SK-N-SH (cell line): ENCODE measurements at regions not wholly inside any gene's neighbourhood (a gene's known extent, or its start where the extent isn't known, plus 50 kb on each side); places are given as distances from the start of the nearest gene placed in this dataset.

Source experiments
- CTCF ChIA-PET: fragments of 300-600, 350-600 bp; formaldehyde crosslinking; extraction: SDS; loops from one replicate; lab custom pipeline; 2021; lab: Yijun Ruan, JAX
- POLR2A ChIA-PET: fragments of 350-600 bp; sonication (Branson Sonifier 250); formaldehyde crosslinking; extraction: SDS; loops from one replicate; lab custom pipeline; 2020; ENCODE audit warnings: antibody characterized with exemption, inconsistent platforms; lab: Yijun Ruan, JAX
- DNase-seq: peaks from one replicate; pipeline ENCODE4 v3.0.0; 2012
- H2AFZ ChIP-seq: fragments of 200-600 bp; sonication (generic); 2 replicates; pipeline ENCODE4 v1.8.1; 2016; ENCODE audit warnings: antibody characterized with exemption, mild to moderate bottlenecking, low read depth
- H3F3A ChIP-seq: fragments of 200-600 bp; sonication (generic); replicated peaks from 2 replicates; pipeline ENCODE3; 2016; ENCODE audit warnings: antibody characterized with exemption, mild to moderate bottlenecking; ENCODE audit not compliant: insufficient read depth
- H3K27ac ChIP-seq, 2 experiments: fragments of 200-500 bp in 1 of 2; fragments of 200-600 bp in 1 of 2; sonication (Bioruptor generic) in 1 of 2; sonication (generic), shearing (Covaris generic) in 1 of 2; 2 replicates each; pipeline versions ENCODE4 v1.5.1 to v1.6.1; 2014 to 2016; ENCODE audit warnings: low read depth in 2 of 2, inconsistent platforms in 1 of 2, low read length in 1 of 2, mild to moderate bottlenecking in 1 of 2, mixed read lengths in 1 of 2
- H3K27me3 ChIP-seq: fragments of 200-600 bp; sonication (generic), shearing (Covaris generic); 2 replicates; pipeline ENCODE4 v1.6.1; 2016; ENCODE audit warnings: mixed run types; ENCODE audit not compliant: insufficient read depth
- H3K36me3 ChIP-seq, 2 experiments: fragments of 200-500 bp in 1 of 2; fragments of 200-600 bp in 1 of 2; sonication (Bioruptor generic) in 1 of 2; sonication (generic) in 1 of 2; replicated peaks in 1 of 2; 2 replicates each; pipeline versions ENCODE3 to v1.5.1; 2014 to 2016; ENCODE audit warnings: low read length in 1 of 2, mild to moderate bottlenecking in 1 of 2; ENCODE audit not compliant: insufficient read depth in 2 of 2, control insufficient read depth in 1 of 2
- H3K4me1 ChIP-seq, 2 experiments: fragments of 200-500 bp in 1 of 2; fragments of 200-600 bp in 1 of 2; sonication (Bioruptor generic) in 1 of 2; sonication (generic), shearing (Covaris generic) in 1 of 2; 2 replicates each; pipeline versions ENCODE4 v1.5.1 to v1.6.1; 2014 to 2016; ENCODE audit warnings: low read depth in 1 of 2, low read length in 1 of 2, mixed run types in 1 of 2; ENCODE audit not compliant: insufficient read depth in 2 of 2, control insufficient read depth in 1 of 2
- H3K4me2 ChIP-seq: fragments of 200-600 bp; sonication (generic), shearing (Covaris generic); 2 replicates; pipeline ENCODE4 v1.6.1; 2017; ENCODE audit warnings: mixed run types
- H3K4me3 ChIP-seq, 2 experiments: fragments of 200-500 bp in 1 of 2; fragments of 200-600 bp in 1 of 2; sonication (Bioruptor generic) in 1 of 2; sonication (generic), shearing (Covaris generic) in 1 of 2; 2 replicates each; pipeline versions ENCODE4 v1.5.1 to v1.8.1; 2014 to 2016; ENCODE audit warnings: low read depth in 2 of 2, inconsistent platforms in 1 of 2, low read length in 1 of 2, mild to moderate bottlenecking in 1 of 2, mixed read lengths in 1 of 2, moderate library complexity in 1 of 2
- H3K79me2 ChIP-seq: fragments of 200-600 bp; sonication (generic); 2 replicates; pipeline ENCODE4 v1.8.1; 2017; ENCODE audit warnings: mild to moderate bottlenecking; ENCODE audit not compliant: insufficient read depth
- H3K9ac ChIP-seq: fragments of 200-600 bp; sonication (generic); 2 replicates; pipeline ENCODE4 v1.6.1; 2017; ENCODE audit warnings: mixed run types
- H3K9me2 ChIP-seq: fragments of 200-600 bp; sonication (generic); 2 replicates; pipeline ENCODE4 v1.6.1; 2017; ENCODE audit warnings: mixed run types
- H3K9me3 ChIP-seq: fragments of 200-600 bp; sonication (generic); 2 replicates; pipeline ENCODE4 v1.6.1; 2017; ENCODE audit warnings: mixed run types, mild to moderate bottlenecking, moderate library complexity
- H4K20me1 ChIP-seq: fragments of 200-600 bp; sonication (generic); 2 replicates; pipeline ENCODE4 v1.6.1; 2017; ENCODE audit warnings: mild to moderate bottlenecking, mixed run types; ENCODE audit not compliant: insufficient read depth
- CHD2 ChIP-seq: fragments of 150-350 bp; IDR thresholded peaks from 2 replicates; pipeline ENCODE4 v1.6.1; 2018; ENCODE audit warnings: low read length; ENCODE audit not compliant: partially characterized antibody
- EZH2phosphoT487 ChIP-seq: fragments of 200-600 bp; sonication (generic); IDR thresholded peaks from 2 replicates; pipeline ENCODE4 v1.6.1; 2017; ENCODE audit warnings: low read depth, mixed run types, mild to moderate bottlenecking, antibody characterized with exemption, moderate library complexity, borderline replicate concordance
- FOXJ3 ChIP-seq: sonication (generic); formaldehyde crosslinking; IDR thresholded peaks from 2 replicates; pipeline ENCODE4 v1.5.1; 2020; ENCODE audit warnings: mild to moderate bottlenecking, missing genetic modification reagents
- FOXM1 ChIP-seq: IDR thresholded peaks from 2 replicates; pipeline ENCODE4 v1.4.0; 2012; ENCODE audit warnings: low read depth, mild to moderate bottlenecking
- GATA2 ChIP-seq: sonication (generic); formaldehyde crosslinking; IDR thresholded peaks from 2 replicates; pipeline ENCODE4 v1.5.0; 2020; ENCODE audit warnings: mild to moderate bottlenecking, missing genetic modification reagents
- JUND ChIP-seq: IDR thresholded peaks from 2 replicates; pipeline ENCODE4 v1.4.0; 2012
- NFIC ChIP-seq: IDR thresholded peaks from 2 replicates; pipeline ENCODE4 v1.4.0; 2012; ENCODE audit warnings: borderline replicate concordance
- NRF1 ChIP-seq: IDR thresholded peaks from 2 replicates; pipeline ENCODE4 v1.6.1; 2012; ENCODE audit warnings: low read depth, mild to moderate bottlenecking, low read length
- POLR2AphosphoS5 ChIP-seq: IDR thresholded peaks from 2 replicates; pipeline ENCODE4 v1.6.1; 2012; ENCODE audit warnings: low read depth, low read length
- RAD21 ChIP-seq: IDR thresholded peaks from 2 replicates; pipeline ENCODE4 v1.6.1; 2012; ENCODE audit warnings: mild to moderate bottlenecking, low read length
- RCOR1 ChIP-seq: fragments of 150-350 bp; IDR thresholded peaks from 2 replicates; pipeline ENCODE4 v1.6.1; 2017; ENCODE audit warnings: antibody characterized with exemption, low read length
- RFX5 ChIP-seq: IDR thresholded peaks from 2 replicates; pipeline ENCODE4 v1.6.1; 2012; ENCODE audit warnings: mild to moderate bottlenecking, improper control_type of control experiment, low read length
- SIN3A ChIP-seq: IDR thresholded peaks from 2 replicates; pipeline ENCODE4 v1.6.1; 2012; ENCODE audit warnings: low read depth, mild to moderate bottlenecking, low read length, moderate library complexity, borderline replicate concordance
- TEAD4 ChIP-seq: IDR thresholded peaks from 2 replicates; pipeline ENCODE4 v1.4.0; 2012; ENCODE audit warnings: mild to moderate bottlenecking, borderline replicate concordance; ENCODE audit not compliant: insufficient read depth
- WGBS: methylation state at CpG from one replicate; pipeline ENCODE4 v1.1.6; 2017; ENCODE audit warnings: low lambda C conversion rate; 5-methylcytosine and 5-hydroxymethylcytosine counted together
- TF ChIP-seq, protein P1 (sequence below): IDR thresholded peaks from 2 replicates; pipeline ENCODE4 v1.4.0; 2012; ENCODE audit warnings: low read depth, borderline replicate concordance
- TF ChIP-seq, protein P2 (sequence below): fragments of 200-600 bp; sonication (generic); IDR thresholded peaks from 2 replicates; pipeline ENCODE4 v1.6.1; 2017; ENCODE audit warnings: antibody characterized with exemption, mild to moderate bottlenecking, moderate library complexity
- TF ChIP-seq, protein P3 (sequence below): IDR thresholded peaks from 2 replicates; pipeline ENCODE4 v1.4.0; 2012; ENCODE audit warnings: low read depth, borderline replicate concordance
- TF ChIP-seq, protein P4 (sequence below): fragments of 150-350 bp; IDR thresholded peaks from 2 replicates; pipeline ENCODE4 v1.6.1; 2017; ENCODE audit warnings: antibody characterized with exemption, low read length, low read depth, borderline replicate concordance

DNA sequence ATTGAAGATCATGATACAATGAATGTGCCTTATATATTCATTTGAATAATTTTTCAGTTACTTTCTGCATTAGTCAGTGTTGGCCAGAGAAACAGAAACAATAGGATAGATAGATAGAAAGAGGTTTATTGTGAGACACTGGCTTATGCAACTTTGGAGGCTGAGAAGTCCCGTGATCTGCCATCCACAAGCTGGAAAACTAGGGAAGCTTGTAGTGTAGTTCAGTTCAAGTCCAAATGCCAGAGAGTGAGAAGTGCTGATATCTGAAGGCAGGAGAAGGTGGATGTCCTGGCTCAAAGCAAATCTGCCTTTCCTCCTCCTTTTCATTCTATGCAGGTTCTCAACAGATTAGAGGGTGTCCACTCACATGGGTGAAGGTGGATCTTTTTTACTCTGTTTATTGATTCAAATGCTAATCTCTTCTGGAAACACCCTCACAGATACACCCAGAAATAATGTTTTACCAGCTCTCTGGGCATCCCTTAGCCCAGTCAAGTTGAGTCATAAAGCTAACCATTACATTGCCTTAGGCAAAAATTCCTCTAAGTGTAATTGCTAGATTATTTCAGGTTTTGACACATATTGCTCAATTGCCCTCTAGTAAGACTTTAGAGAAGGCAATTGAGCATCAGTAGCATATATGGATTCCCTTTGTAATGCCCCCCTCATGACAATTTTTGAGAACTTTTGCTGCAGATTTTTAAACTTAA is 341.4 kb downstream of the LPIN1 start (continued):
- TF ChIP-seq POLR2AphosphoS5 (no peak), FOXM1 (no peak), SIN3A (no peak), EZH2phosphoT487 (no peak)
- TF ChIP-seq, protein P1, sequence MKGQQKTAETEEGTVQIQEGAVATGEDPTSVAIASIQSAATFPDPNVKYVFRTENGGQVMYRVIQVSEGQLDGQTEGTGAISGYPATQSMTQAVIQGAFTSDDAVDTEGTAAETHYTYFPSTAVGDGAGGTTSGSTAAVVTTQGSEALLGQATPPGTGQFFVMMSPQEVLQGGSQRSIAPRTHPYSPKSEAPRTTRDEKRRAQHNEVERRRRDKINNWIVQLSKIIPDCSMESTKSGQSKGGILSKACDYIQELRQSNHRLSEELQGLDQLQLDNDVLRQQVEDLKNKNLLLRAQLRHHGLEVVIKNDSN = no peak

DNA sequence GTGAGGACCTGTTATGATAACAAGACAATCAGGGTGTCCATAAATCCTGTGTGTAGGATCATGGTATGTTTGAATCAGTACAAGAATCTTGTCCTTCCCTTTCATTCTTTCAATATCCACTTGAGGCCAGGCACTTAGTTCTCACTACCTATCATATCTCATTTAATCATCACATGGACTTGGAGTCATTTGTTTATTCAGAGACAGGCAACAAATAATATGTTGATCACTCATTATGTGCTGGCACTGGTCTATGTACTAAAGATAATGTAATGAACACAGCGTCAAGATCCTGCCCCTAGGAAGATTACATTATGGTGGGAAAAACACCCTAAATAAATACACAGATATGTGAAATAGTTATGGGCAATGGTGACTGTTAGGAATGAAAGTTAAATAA is 342.6 kb downstream of the LPIN1 start:
- Histone ChIP-seq H4K20me1 (no peaks in the 10 kb centered on the region), H2AFZ (no peak overlapping the region), H3K36me3 (no peaks in the 10 kb centered on the region), H3K9me3 (no peaks in the 10 kb centered on the region), H3K79me2 (no peaks in the 10 kb centered on the region), H3K4me1 (peaks cover 2 to 4% of the 10 kb centered on the region in 2 experiments; a peak in 2 of 4 replicates), H3K27ac (no peak overlapping the region), H3K9ac (no peak overlapping the region), H3K9me2 (no peaks in the 10 kb centered on the region), H3K27me3 (no peaks in the 10 kb centered on the region)
- ChIA-PET POLR2A (no interaction called here), CTCF (no interaction called here)
- WGBS = 87% methylated on average over 1 of the region's 1 CpG
- DNase-seq = no peak
- TF ChIP-seq FOXM1 (no peak), NFIC (no peak), RAD21 (no peak), GATA2 (CRISPR knock-in tag) (no peak), JUND (no peak), FOXJ3 (CRISPR knock-in tag) (no peak), RCOR1 (no peak), RFX5 (no peak), CHD2 (no peak), POLR2AphosphoS5 (no peak), TEAD4 (no peak), EZH2phosphoT487 (no peak), NRF1 (no peak)
- TF ChIP-seq, protein P2, sequence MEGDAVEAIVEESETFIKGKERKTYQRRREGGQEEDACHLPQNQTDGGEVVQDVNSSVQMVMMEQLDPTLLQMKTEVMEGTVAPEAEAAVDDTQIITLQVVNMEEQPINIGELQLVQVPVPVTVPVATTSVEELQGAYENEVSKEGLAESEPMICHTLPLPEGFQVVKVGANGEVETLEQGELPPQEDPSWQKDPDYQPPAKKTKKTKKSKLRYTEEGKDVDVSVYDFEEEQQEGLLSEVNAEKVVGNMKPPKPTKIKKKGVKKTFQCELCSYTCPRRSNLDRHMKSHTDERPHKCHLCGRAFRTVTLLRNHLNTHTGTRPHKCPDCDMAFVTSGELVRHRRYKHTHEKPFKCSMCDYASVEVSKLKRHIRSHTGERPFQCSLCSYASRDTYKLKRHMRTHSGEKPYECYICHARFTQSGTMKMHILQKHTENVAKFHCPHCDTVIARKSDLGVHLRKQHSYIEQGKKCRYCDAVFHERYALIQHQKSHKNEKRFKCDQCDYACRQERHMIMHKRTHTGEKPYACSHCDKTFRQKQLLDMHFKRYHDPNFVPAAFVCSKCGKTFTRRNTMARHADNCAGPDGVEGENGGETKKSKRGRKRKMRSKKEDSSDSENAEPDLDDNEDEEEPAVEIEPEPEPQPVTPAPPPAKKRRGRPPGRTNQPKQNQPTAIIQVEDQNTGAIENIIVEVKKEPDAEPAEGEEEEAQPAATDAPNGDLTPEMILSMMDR = no peak
- TF ChIP-seq, protein P3, sequence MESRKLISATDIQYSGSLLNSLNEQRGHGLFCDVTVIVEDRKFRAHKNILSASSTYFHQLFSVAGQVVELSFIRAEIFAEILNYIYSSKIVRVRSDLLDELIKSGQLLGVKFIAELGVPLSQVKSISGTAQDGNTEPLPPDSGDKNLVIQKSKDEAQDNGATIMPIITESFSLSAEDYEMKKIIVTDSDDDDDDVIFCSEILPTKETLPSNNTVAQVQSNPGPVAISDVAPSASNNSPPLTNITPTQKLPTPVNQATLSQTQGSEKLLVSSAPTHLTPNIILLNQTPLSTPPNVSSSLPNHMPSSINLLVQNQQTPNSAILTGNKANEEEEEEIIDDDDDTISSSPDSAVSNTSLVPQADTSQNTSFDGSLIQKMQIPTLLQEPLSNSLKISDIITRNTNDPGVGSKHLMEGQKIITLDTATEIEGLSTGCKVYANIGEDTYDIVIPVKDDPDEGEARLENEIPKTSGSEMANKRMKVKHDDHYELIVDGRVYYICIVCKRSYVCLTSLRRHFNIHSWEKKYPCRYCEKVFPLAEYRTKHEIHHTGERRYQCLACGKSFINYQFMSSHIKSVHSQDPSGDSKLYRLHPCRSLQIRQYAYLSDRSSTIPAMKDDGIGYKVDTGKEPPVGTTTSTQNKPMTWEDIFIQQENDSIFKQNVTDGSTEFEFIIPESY = no peak
- TF ChIP-seq, protein P4, sequence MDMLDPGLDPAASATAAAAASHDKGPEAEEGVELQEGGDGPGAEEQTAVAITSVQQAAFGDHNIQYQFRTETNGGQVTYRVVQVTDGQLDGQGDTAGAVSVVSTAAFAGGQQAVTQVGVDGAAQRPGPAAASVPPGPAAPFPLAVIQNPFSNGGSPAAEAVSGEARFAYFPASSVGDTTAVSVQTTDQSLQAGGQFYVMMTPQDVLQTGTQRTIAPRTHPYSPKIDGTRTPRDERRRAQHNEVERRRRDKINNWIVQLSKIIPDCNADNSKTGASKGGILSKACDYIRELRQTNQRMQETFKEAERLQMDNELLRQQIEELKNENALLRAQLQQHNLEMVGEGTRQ = no peak
- TF ChIP-seq, all 33 proteins: peak for 0
- H3K4me2 ChIP-seq = no peak overlapping the region
- H3K4me3 ChIP-seq = no peak overlapping the region
- H3F3A ChIP-seq = no peaks in the 10 kb centered on the region
